ENCODE measurements at regions not wholly inside any gene's neighbourhood (a gene's known extent, or its start where the extent isn't known, plus 50 kb on each side); places are given as distances from the start of the nearest gene placed in this dataset.

- ATAC-seq (ENCODE audit: low read depth in 2 of 2) (no peak), DNase-seq (no peak)
- Mint-ChIP-seq H3K4me1 (no peaks in the 10 kb centered on the region), H3K27me3 (no peaks in the 10 kb centered on the region), H3K9me3 (no peaks in the 10 kb centered on the region), H3K4me3 (no peak overlapping the region), H3K27ac (no peak overlapping the region), H3K36me3 (no peaks in the 10 kb centered on the region)
Measured at GRCh38 chr2:198238429-198238828, 434.0 kb downstream of the PLCL1 start.

- no peaks in the 10 kb centered on the region for H3K27me3 Mint-ChIP-seq
- DNase-seq (no peak), ATAC-seq (ENCODE audit: low read depth in 2 of 2) (no peak)
- no peak overlapping the region for H3K27ac Mint-ChIP-seq
- no peaks in the 10 kb centered on the region for H3K9me3 Mint-ChIP-seq
- no peaks in the 10 kb centered on the region for H3K4me1 Mint-ChIP-seq
- no peaks in the 10 kb centered on the region for H3K36me3 Mint-ChIP-seq
- no peak overlapping the region for H3K4me3 Mint-ChIP-seq
Measured at GRCh38 chr2:198236338-198236737, 431.9 kb downstream of the PLCL1 start.

- Mint-ChIP-seq H3K27me3 (peaks cover 0 to 6% (median 0%) of the 10 kb centered on the region in 3 donors), H3K9me3 (no peaks in the 10 kb centered on the region), H3K4me3 (no peak overlapping the region), H3K27ac (no peak overlapping the region), H3K36me3 (no peaks in the 10 kb centered on the region), H3K4me1 (no peaks in the 10 kb centered on the region)
- ATAC-seq (ENCODE audit: low read depth in 2 of 2) (no peak), DNase-seq (no peak)
Measured at GRCh38 chr2:198232281-198232680, 427.9 kb downstream of the PLCL1 start.

- no peaks in the 10 kb centered on the region for H3K4me1 Mint-ChIP-seq
- H3K27ac Mint-ChIP-seq: no peak overlapping the region
- no peak overlapping the region for H3K4me3 Mint-ChIP-seq
- no peaks in the 10 kb centered on the region for H3K9me3 Mint-ChIP-seq
- no peaks in the 10 kb centered on the region for H3K36me3 Mint-ChIP-seq
- H3K27me3 Mint-ChIP-seq: peaks cover 0 to 6% (median 0%) of the 10 kb centered on the region in 3 donors
- DNase-seq (no peak), ATAC-seq (ENCODE audit: low read depth in 2 of 2) (no peak)
Measured at GRCh38 chr2:198231562-198231961, 427.2 kb downstream of the PLCL1 start.

- Mint-ChIP-seq H3K27me3 (no peaks in the 10 kb centered on the region), H3K36me3 (no peaks in the 10 kb centered on the region), H3K4me3 (no peak overlapping the region), H3K27ac (no peak overlapping the region), H3K4me1 (no peaks in the 10 kb centered on the region), H3K9me3 (no peaks in the 10 kb centered on the region)
- DNase-seq (no peak), ATAC-seq (ENCODE audit: low read depth in 2 of 2) (no peak)
Measured at GRCh38 chr2:198220763-198221610, 416.6 kb downstream of the PLCL1 start.

- H3K36me3 Mint-ChIP-seq: no peaks in the 10 kb centered on the region
- H3K4me1 Mint-ChIP-seq: no peaks in the 10 kb centered on the region
- no peak overlapping the region for H3K27ac Mint-ChIP-seq
- H3K4me3 Mint-ChIP-seq: no peak overlapping the region
- H3K27me3 Mint-ChIP-seq: no peaks in the 10 kb centered on the region
- no peak for DNase-seq
- ATAC-seq (ENCODE audit: low read depth in 2 of 2): no peak
- no peaks in the 10 kb centered on the region for H3K9me3 Mint-ChIP-seq
Measured at GRCh38 chr2:198219292-198219691, 414.9 kb downstream of the PLCL1 start.

GRCh38 chr2:198214114-198214596 is 409.8 kb downstream of the PLCL1 start:
- DNase-seq: no peak
- Mint-ChIP-seq H3K36me3 (no peaks in the 10 kb centered on the region), H3K27ac (no peak overlapping the region), H3K4me1 (no peaks in the 10 kb centered on the region), H3K9me3 (no peaks in the 10 kb centered on the region), H3K27me3 (no peaks in the 10 kb centered on the region), H3K4me3 (no peak overlapping the region)
- ATAC-seq (ENCODE audit: low read depth in 2 of 2): no peak

GRCh38 chr2:198213253-198213652 is 408.9 kb downstream of the PLCL1 start:
- H3K27ac Mint-ChIP-seq: no peak overlapping the region
- no peaks in the 10 kb centered on the region for H3K36me3 Mint-ChIP-seq
- H3K9me3 Mint-ChIP-seq: no peaks in the 10 kb centered on the region
- no peaks in the 10 kb centered on the region for H3K4me1 Mint-ChIP-seq
- H3K27me3 Mint-ChIP-seq: no peaks in the 10 kb centered on the region
- H3K4me3 Mint-ChIP-seq: no peak overlapping the region
- ATAC-seq (ENCODE audit: low read depth in 2 of 2) (no peak), DNase-seq (no peak)

GRCh38 chr2:198211706-198212105 is 407.3 kb downstream of the PLCL1 start:
- DNase-seq (no peak), ATAC-seq (ENCODE audit: low read depth in 2 of 2) (no peak)
- no peaks in the 10 kb centered on the region for H3K36me3 Mint-ChIP-seq
- H3K27ac Mint-ChIP-seq: no peak overlapping the region
- H3K4me1 Mint-ChIP-seq: no peaks in the 10 kb centered on the region
- H3K4me3 Mint-ChIP-seq: no peak overlapping the region
- no peaks in the 10 kb centered on the region for H3K9me3 Mint-ChIP-seq
- H3K27me3 Mint-ChIP-seq: no peaks in the 10 kb centered on the region

GRCh38 chr2:198203336-198204069 is 399.1 kb downstream of the PLCL1 start:
- ATAC-seq (ENCODE audit: low read depth in 2 of 2): no peak
- H3K9me3 Mint-ChIP-seq: peaks cover 0 to 6% (median 0%) of the 10 kb centered on the region in 7 donors
- H3K27ac Mint-ChIP-seq: no peak overlapping the region
- H3K4me3 Mint-ChIP-seq: no peak overlapping the region
- no peaks in the 10 kb centered on the region for H3K36me3 Mint-ChIP-seq
- no peak for DNase-seq
- H3K4me1 Mint-ChIP-seq: no peaks in the 10 kb centered on the region
- H3K27me3 Mint-ChIP-seq: peaks cover 0 to 3% (median 0%) of the 10 kb centered on the region in 3 donors
